T-helper 22 cell (primary cell): ENCODE measurements at regions not wholly inside any gene's neighbourhood (a gene's known extent, or its start where the extent isn't known, plus 50 kb on each side); places are given as distances from the start of the nearest gene placed in this dataset.

ENCODE experiments used
- DNase-seq: peaks from one replicate; pipeline ENCODE4 v3.0.0-alpha.2; 2020; ENCODE audit warnings: low read depth

GRCh38 chr1:29835874-29836273 lies 599.6 kb downstream of the PTPRU start:
- DNase-seq: no peak

- DNase-seq: no peak
Observed at GRCh38 chr1:29835406-29835805, 599.1 kb downstream of the PTPRU start.

- DNase-seq: no peak
Observed at GRCh38 chr1:29833581-29833980, 597.3 kb downstream of the PTPRU start.

- no peak for DNase-seq
Observed at GRCh38 chr1:29832936-29833335, 596.6 kb downstream of the PTPRU start.

- no peak for DNase-seq
Observed at GRCh38 chr1:29832471-29832870, 596.1 kb downstream of the PTPRU start.

- DNase-seq: no peak
Observed at GRCh38 chr1:29831500-29832117, 595.3 kb downstream of the PTPRU start.

- no peak for DNase-seq
Observed at GRCh38 chr1:29830916-29831315, 594.6 kb downstream of the PTPRU start.

- DNase-seq: no peak
Observed at GRCh38 chr1:29830383-29830782, 594.1 kb downstream of the PTPRU start.

- no peak for DNase-seq
Observed at GRCh38 chr1:29829448-29830344, 593.4 kb downstream of the PTPRU start.

GRCh38 chr1:29828526-29829447 lies 592.5 kb downstream of the PTPRU start:
- DNase-seq: no peak

- no peak for DNase-seq
Observed at GRCh38 chr1:29827801-29828525, 591.6 kb downstream of the PTPRU start.

- no peak for DNase-seq
Observed at GRCh38 chr1:29827237-29827750, 591.0 kb downstream of the PTPRU start.

- DNase-seq: no peak
Observed at GRCh38 chr1:29826646-29827045, 590.3 kb downstream of the PTPRU start.

- DNase-seq: no peak
Observed at GRCh38 chr1:29825941-29826415, 589.7 kb downstream of the PTPRU start.

- no peak for DNase-seq
Observed at GRCh38 chr1:29825274-29825940, 589.1 kb downstream of the PTPRU start.

GRCh38 chr1:29824511-29825273 lies 588.4 kb downstream of the PTPRU start:
- no peak for DNase-seq

- DNase-seq: no peak
Observed at GRCh38 chr1:29824025-29824424, 587.7 kb downstream of the PTPRU start.

GRCh38 chr1:29823561-29823960 lies 587.2 kb downstream of the PTPRU start:
- DNase-seq: no peak

GRCh38 chr1:29821605-29822004 lies 585.3 kb downstream of the PTPRU start:
- no peak for DNase-seq

- no peak for DNase-seq
Observed at GRCh38 chr1:29820401-29820800, 584.1 kb downstream of the PTPRU start.
